H1 (cell line): ENCODE measurements at regions not wholly inside any gene's neighbourhood (a gene's known extent, or its start where the extent isn't known, plus 50 kb on each side); places are given as distances from the start of the nearest gene placed in this dataset.

ENCODE experiments used
- CHD1 ChIP-seq: IDR thresholded peaks from 2 replicates; pipeline ENCODE4 v1.6.1; 2012; ENCODE audit warnings: low read depth, low read length, improper control_type of control experiment
- EP300 ChIP-seq, 2 experiments: IDR thresholded peaks; 1 replicate in 1 of 2; 2 replicates in 1 of 2; pipeline ENCODE4 v1.6.1; 2011 to 2012; ENCODE audit warnings: low read depth in 2 of 2, low read length in 2 of 2, mild to moderate bottlenecking in 2 of 2, borderline replicate concordance in 1 of 2, inconsistent platforms in 1 of 2, moderate library complexity in 1 of 2
- HDAC2 ChIP-seq, 2 experiments: fragments of 300-600 bp in 1 of 2; sonication (generic) in 1 of 2; IDR thresholded peaks; 2 replicates each; pipeline ENCODE4 v1.6.1; 2011 to 2012; ENCODE audit warnings: low read depth in 2 of 2, low read length in 2 of 2, mild to moderate bottlenecking in 2 of 2, moderate library complexity in 2 of 2, borderline replicate concordance in 1 of 2, inconsistent platforms in 1 of 2
- JUN ChIP-seq: IDR thresholded peaks from 2 replicates; pipeline ENCODE4 v1.6.1; 2011; ENCODE audit warnings: low read depth, mild to moderate bottlenecking, improper control_type of control experiment, low read length
- JUND ChIP-seq: IDR thresholded peaks from 2 replicates; pipeline ENCODE4 v1.6.1; 2011; ENCODE audit warnings: mild to moderate bottlenecking, improper control_type of control experiment, low read length
- KDM1A ChIP-seq: fragments of 200-600, 300-600 bp; sonication (generic); IDR thresholded peaks from 2 replicates; pipeline ENCODE4 v1.7.1; 2016; ENCODE audit warnings: mild to moderate bottlenecking, low read length, borderline replicate concordance
- MAFK ChIP-seq: IDR thresholded peaks from 2 replicates; pipeline ENCODE4 v1.6.1; 2012; ENCODE audit warnings: low read depth, mild to moderate bottlenecking, improper control_type of control experiment, low read length
- NANOG ChIP-seq: IDR thresholded peaks from 2 replicates; pipeline ENCODE4 v1.6.1; 2011; ENCODE audit warnings: low read length, low read depth, mild to moderate bottlenecking, inconsistent platforms; ENCODE audit not compliant: insufficient read depth, poor library complexity, severe bottlenecking
- SUZ12 ChIP-seq: fragments of 200-600 bp; sonication (generic); IDR thresholded peaks from 2 replicates; pipeline ENCODE4 v1.6.1; 2012; ENCODE audit warnings: mild to moderate bottlenecking, inconsistent platforms, low read length, moderate library complexity, mixed read lengths
- TAF7 ChIP-seq: optimal IDR thresholded peaks from 2 replicates; pipeline ENCODE3; 2011; ENCODE audit warnings: low read depth, mild to moderate bottlenecking, inconsistent platforms, low read length, moderate library complexity, borderline replicate concordance
- YY1 ChIP-seq: IDR thresholded peaks from 2 replicates; pipeline ENCODE4 v1.6.1; 2011; ENCODE audit warnings: low read depth, mild to moderate bottlenecking, low read length

- TF ChIP-seq SUZ12: no peak
- TF ChIP-seq JUN: no peak
- no peak for TF ChIP-seq HDAC2 (IDR thresholded peaks at IDR 0.05; ENCODE audit: borderline replicate concordance in 1 of 2, low read depth in 2 of 2, low read length in 2 of 2)
- TF ChIP-seq EP300 (IDR thresholded peaks at IDR 0.05; ENCODE audit: borderline replicate concordance in 1 of 2, low read depth in 2 of 2, low read length in 2 of 2): no peak
- TF ChIP-seq TAF7: no peak
- no peak for TF ChIP-seq MAFK
- peak; percentile 46; the same call in 1 of the 2 replicates for TF ChIP-seq YY1
- TF ChIP-seq JUND: no peak
- TF ChIP-seq NANOG: no peak
- TF ChIP-seq KDM1A: peak; percentile 76; the same call in 1 of the 2 replicates
- no peak for TF ChIP-seq CHD1
Observed at GRCh38 chr19:13652810-13653590, 111.3 kb upstream of the MRI1 start (continued).
